Hepatocyte (in vitro differentiated cells): ENCODE measurements at regions not wholly inside any gene's neighbourhood (a gene's known extent, or its start where the extent isn't known, plus 50 kb on each side); places are given as distances from the start of the nearest gene placed in this dataset.

Experiments used
- CTCF ChIP-seq: fragments of 200-600 bp; sonication (generic); IDR thresholded peaks from 2 replicates; pipeline ENCODE4 v1.5.1; 2016; ENCODE audit warnings: antibody characterized with exemption, mild to moderate bottlenecking; ENCODE audit not compliant: poor library complexity
- EZH2 ChIP-seq: fragments of 200-600 bp; sonication (generic); IDR thresholded peaks from 2 replicates; pipeline ENCODE4 v1.6.1; 2016; ENCODE audit warnings: antibody characterized with exemption, mild to moderate bottlenecking, borderline replicate concordance

- TF ChIP-seq CTCF (no peak), EZH2 (no peak)
Observed at GRCh38 chr4:170336238-170336775, 246.6 kb upstream of the AADAT start.
